ENCODE measurements at regions not wholly inside any gene's neighbourhood (a gene's known extent, or its start where the extent isn't known, plus 50 kb on each side); places are given as distances from the start of the nearest gene placed in this dataset.

- no peak for DNase-seq
- H3K4me3 ChIP-seq, result no peak overlapping the region
- 88 to 92% methylated on average over 2 of the region's 2 CpGs for WGBS, 2 donors
- H3K27me3 ChIP-seq, result no peaks in the 10 kb centered on the region
- TF ChIP-seq POLR2A (IDR thresholded peaks at IDR 0.05) (no peak), CTCF (IDR thresholded peaks at IDR 0.05) (no peak)
- no peaks in the 10 kb centered on the region for H3K9me3 ChIP-seq
- H3K4me1 ChIP-seq, result no peaks in the 10 kb centered on the region
- intact Hi-C loops (cut with DNase I; ENCODE audit: low total_unique reads), result no loop called here
- H3K36me3 ChIP-seq (ENCODE audit: low read depth, missing control alignments), result no peaks in the 10 kb centered on the region
- no peak overlapping the region for H3K27ac ChIP-seq
Measured at GRCh38 chr2:147095376-147095775, 749.5 kb upstream of the ACVR2A start.

GRCh38 chr2:147094077-147094476, 750.8 kb upstream of the ACVR2A start:
- no peaks in the 10 kb centered on the region for H3K4me1 ChIP-seq
- 56 to 67% methylated on average over 4 of the region's 4 CpGs for WGBS, 2 donors
- H3K4me3 ChIP-seq, result no peak overlapping the region
- no peaks in the 10 kb centered on the region for H3K9me3 ChIP-seq
- TF ChIP-seq POLR2A (IDR thresholded peaks at IDR 0.05) (no peak), CTCF (IDR thresholded peaks at IDR 0.05) (no peak)
- H3K36me3 ChIP-seq (ENCODE audit: low read depth, missing control alignments), result no peaks in the 10 kb centered on the region
- no peak for DNase-seq
- intact Hi-C loops (cut with DNase I; ENCODE audit: low total_unique reads), result no loop called here
- no peak overlapping the region for H3K27ac ChIP-seq
- no peaks in the 10 kb centered on the region for H3K27me3 ChIP-seq

GRCh38 chr2:147092266-147092665, 752.6 kb upstream of the ACVR2A start:
- Histone ChIP-seq H3K27ac (no peak overlapping the region), H3K4me1 (no peaks in the 10 kb centered on the region), H3K27me3 (no peaks in the 10 kb centered on the region), H3K4me3 (no peak overlapping the region), H3K36me3 (ENCODE audit: low read depth, missing control alignments) (no peaks in the 10 kb centered on the region), H3K9me3 (no peaks in the 10 kb centered on the region)
- WGBS, 2 donors, result 92 to 96% methylated on average over 4 of the region's 4 CpGs
- no peak for TF ChIP-seq CTCF (IDR thresholded peaks at IDR 0.05)
- TF ChIP-seq POLR2A (IDR thresholded peaks at IDR 0.05), result no peak
- DNase-seq, result no peak
- intact Hi-C loops (cut with DNase I; ENCODE audit: low total_unique reads), result no loop called here

- 0% methylated on average over 1 of the region's 1 CpG for WGBS, 2 donors
- Histone ChIP-seq H3K27ac (no peak overlapping the region), H3K27me3 (no peaks in the 10 kb centered on the region), H3K4me1 (no peaks in the 10 kb centered on the region), H3K36me3 (ENCODE audit: low read depth, missing control alignments) (no peaks in the 10 kb centered on the region), H3K4me3 (no peak overlapping the region), H3K9me3 (no peaks in the 10 kb centered on the region)
- intact Hi-C loops (cut with DNase I; ENCODE audit: low total_unique reads), result no loop called here
- DNase-seq, result no peak
- no peak for TF ChIP-seq CTCF (IDR thresholded peaks at IDR 0.05)
- no peak for TF ChIP-seq POLR2A (IDR thresholded peaks at IDR 0.05)
Measured at GRCh38 chr2:147091448-147091847, 753.4 kb upstream of the ACVR2A start.

GRCh38 chr2:147088871-147089270, 756.0 kb upstream of the ACVR2A start:
- DNase-seq, result no peak
- Histone ChIP-seq H3K9me3 (no peaks in the 10 kb centered on the region), H3K27me3 (no peaks in the 10 kb centered on the region), H3K4me3 (no peak overlapping the region), H3K36me3 (ENCODE audit: low read depth, missing control alignments) (no peaks in the 10 kb centered on the region), H3K4me1 (no peaks in the 10 kb centered on the region), H3K27ac (no peak overlapping the region)
- intact Hi-C loops (cut with DNase I; ENCODE audit: low total_unique reads), result no loop called here
- 88 to 92% methylated on average over 2 of the region's 2 CpGs for WGBS, 2 donors
- TF ChIP-seq CTCF (IDR thresholded peaks at IDR 0.05) (no peak), POLR2A (IDR thresholded peaks at IDR 0.05) (no peak)

Data from testis (tissue), 2 donors.